ENCODE measurements at regions not wholly inside any gene's neighbourhood (a gene's known extent, or its start where the extent isn't known, plus 50 kb on each side); places are given as distances from the start of the nearest gene placed in this dataset.

DNA sequence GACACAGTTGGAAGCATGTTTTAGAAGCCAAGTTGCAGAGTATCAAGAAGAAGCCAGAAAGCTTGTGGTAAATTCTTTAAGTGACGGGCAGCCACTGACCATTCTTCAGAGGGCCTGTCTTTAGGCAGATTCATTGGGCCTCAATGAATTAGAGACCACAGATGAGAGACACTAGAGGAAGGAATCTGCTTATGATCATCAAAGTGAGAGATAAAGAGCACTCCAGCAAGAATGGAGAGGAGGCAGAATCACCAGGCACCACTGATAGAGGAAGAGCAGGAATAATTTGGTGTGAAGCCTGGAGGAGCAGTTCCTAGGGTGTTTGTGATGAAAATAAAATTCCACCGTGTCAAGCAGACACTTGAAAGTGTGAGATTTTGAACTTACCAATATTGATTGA lies 365.9 kb upstream of the SLC30A5 start:
- TF ChIP-seq, protein P1, sequence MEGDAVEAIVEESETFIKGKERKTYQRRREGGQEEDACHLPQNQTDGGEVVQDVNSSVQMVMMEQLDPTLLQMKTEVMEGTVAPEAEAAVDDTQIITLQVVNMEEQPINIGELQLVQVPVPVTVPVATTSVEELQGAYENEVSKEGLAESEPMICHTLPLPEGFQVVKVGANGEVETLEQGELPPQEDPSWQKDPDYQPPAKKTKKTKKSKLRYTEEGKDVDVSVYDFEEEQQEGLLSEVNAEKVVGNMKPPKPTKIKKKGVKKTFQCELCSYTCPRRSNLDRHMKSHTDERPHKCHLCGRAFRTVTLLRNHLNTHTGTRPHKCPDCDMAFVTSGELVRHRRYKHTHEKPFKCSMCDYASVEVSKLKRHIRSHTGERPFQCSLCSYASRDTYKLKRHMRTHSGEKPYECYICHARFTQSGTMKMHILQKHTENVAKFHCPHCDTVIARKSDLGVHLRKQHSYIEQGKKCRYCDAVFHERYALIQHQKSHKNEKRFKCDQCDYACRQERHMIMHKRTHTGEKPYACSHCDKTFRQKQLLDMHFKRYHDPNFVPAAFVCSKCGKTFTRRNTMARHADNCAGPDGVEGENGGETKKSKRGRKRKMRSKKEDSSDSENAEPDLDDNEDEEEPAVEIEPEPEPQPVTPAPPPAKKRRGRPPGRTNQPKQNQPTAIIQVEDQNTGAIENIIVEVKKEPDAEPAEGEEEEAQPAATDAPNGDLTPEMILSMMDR (conservative IDR thresholded peaks at IDR 0.05) = no peak
- TF ChIP-seq ZFX (IDR thresholded peaks at IDR 0.05) = no peak
